HEK293T (cell line): ENCODE measurements at regions not wholly inside any gene's neighbourhood (a gene's known extent, or its start where the extent isn't known, plus 50 kb on each side); places are given as distances from the start of the nearest gene placed in this dataset.

Source experiments
- ARNT ChIP-seq: fragments of 450-650 bp; IDR thresholded peaks from 2 replicates; pipeline ENCODE4 v1.6.1; 2017; ENCODE audit warnings: mild to moderate bottlenecking
- BHLHE40 ChIP-seq: fragments of 450-650 bp; IDR thresholded peaks from 2 replicates; pipeline ENCODE4 v1.6.1; 2016; ENCODE audit warnings: mild to moderate bottlenecking, moderate library complexity, borderline replicate concordance
- CTBP1 ChIP-seq: fragments of 450-650 bp; IDR thresholded peaks from 2 replicates; pipeline ENCODE4 v1.6.1; 2016; ENCODE audit warnings: borderline replicate concordance
- FOXA1 ChIP-seq: fragments of 450-650 bp; IDR thresholded peaks from 2 replicates; pipeline ENCODE4 v1.6.1; 2016; ENCODE audit warnings: mild to moderate bottlenecking
- FOXK2 ChIP-seq: fragments of 450-650 bp; IDR thresholded peaks from 2 replicates; pipeline ENCODE4 v1.6.1; 2016; ENCODE audit warnings: mild to moderate bottlenecking
- FOXM1 ChIP-seq: fragments of 450-650 bp; IDR thresholded peaks from 2 replicates; pipeline ENCODE4 v1.6.1; 2017; ENCODE audit warnings: mild to moderate bottlenecking, borderline replicate concordance
- HDGF ChIP-seq: fragments of 450-650 bp; IDR thresholded peaks from 2 replicates; pipeline ENCODE4 v1.6.1; 2017; ENCODE audit warnings: antibody characterized with exemption, borderline replicate concordance
- L3MBTL2 ChIP-seq: fragments of 450-650 bp; conservative IDR thresholded peaks from 2 replicates; pipeline ENCODE4 v1.6.1; 2016; ENCODE audit warnings: mild to moderate bottlenecking
- LEF1 ChIP-seq: fragments of 450-650 bp; IDR thresholded peaks from 2 replicates; pipeline ENCODE4 v1.6.1; 2017; ENCODE audit warnings: mild to moderate bottlenecking, borderline replicate concordance
- SP1 ChIP-seq: fragments of 450-650 bp; IDR thresholded peaks from 2 replicates; pipeline ENCODE4 v1.6.1; 2017
- SUZ12 ChIP-seq: fragments of 450-650 bp; IDR thresholded peaks from 2 replicates; pipeline ENCODE4 v1.6.1; 2016; ENCODE audit warnings: mild to moderate bottlenecking
- TARDBP ChIP-seq: fragments of 450-650 bp; IDR thresholded peaks from 2 replicates; pipeline ENCODE4 v1.6.1; 2016

DNA sequence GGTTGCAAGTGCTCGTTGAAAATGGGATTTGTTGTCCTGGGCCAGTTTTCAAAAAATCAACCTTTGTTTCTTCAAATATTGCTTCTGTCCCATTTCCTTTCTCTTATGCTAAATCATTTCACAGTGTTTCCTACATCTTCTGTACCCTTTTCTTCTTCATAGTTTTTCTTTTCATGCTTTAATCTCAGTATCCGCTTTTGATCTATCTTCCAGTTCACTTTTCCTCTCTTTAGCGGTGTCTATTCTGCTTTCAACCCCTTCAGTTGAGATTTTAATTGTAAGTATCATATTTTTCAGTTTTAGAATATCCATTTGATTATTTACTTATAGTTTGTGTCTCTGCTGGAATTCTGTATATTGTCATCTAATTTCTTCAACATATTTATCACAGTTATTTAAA is 311.7 kb upstream of the TPM1 start:
- no peak for TF ChIP-seq SP1
- no peak for TF ChIP-seq BHLHE40
- TF ChIP-seq FOXK2: no peak
- no peak for TF ChIP-seq SUZ12
- TF ChIP-seq ARNT: no peak
- TF ChIP-seq LEF1: no peak
- TF ChIP-seq L3MBTL2: no peak
- TF ChIP-seq FOXA1: no peak
- no peak for TF ChIP-seq TARDBP
- TF ChIP-seq FOXM1: no peak
- no peak for TF ChIP-seq HDGF
- TF ChIP-seq CTBP1: no peak
